Skin of body (tissue), 1 donor: ENCODE measurements at regions not wholly inside any gene's neighbourhood (a gene's known extent, or its start where the extent isn't known, plus 50 kb on each side); places are given as distances from the start of the nearest gene placed in this dataset.

Experiments used
- DNase-seq: peaks from one replicate; lab custom pipeline; 2025; lab: John Stamatoyannopoulos, UW

DNA sequence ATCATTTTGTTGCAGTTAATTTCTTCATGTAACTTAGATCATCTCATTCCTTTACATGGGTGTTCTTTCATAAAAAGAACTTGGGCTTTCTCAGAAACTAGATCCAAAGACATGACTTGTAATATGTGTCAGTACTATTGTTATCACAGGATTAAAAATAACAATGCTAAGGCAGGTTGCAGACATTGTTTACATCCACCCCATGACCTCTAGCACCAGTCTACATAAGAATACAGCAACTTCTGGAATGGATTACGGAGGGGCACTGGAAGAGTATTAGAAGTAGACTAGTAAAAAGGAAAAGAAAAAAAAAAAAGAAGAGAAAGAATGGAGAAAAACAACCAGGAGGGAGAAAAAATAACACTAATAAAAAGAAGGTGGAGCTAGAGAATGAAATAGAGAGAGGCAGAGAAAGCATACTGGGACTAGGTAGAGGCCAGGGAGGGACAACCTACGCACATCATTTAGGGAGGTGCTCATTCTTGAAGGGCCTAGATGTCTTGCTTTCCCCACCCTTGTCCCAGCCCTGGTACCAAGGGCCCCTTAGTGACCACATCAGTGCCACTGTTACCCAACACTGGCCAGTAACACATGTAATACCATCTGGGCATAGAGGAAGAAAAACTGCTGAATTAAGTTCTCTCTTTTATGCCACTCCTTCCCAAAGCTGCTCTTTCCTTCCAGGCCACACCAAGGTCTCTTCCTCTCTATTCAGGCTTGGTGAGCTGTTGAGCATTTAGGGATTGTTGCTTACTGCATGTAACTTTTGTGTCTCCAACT, 70.6 kb upstream of the KLF7 start:
- no peak for DNase-seq

DNA sequence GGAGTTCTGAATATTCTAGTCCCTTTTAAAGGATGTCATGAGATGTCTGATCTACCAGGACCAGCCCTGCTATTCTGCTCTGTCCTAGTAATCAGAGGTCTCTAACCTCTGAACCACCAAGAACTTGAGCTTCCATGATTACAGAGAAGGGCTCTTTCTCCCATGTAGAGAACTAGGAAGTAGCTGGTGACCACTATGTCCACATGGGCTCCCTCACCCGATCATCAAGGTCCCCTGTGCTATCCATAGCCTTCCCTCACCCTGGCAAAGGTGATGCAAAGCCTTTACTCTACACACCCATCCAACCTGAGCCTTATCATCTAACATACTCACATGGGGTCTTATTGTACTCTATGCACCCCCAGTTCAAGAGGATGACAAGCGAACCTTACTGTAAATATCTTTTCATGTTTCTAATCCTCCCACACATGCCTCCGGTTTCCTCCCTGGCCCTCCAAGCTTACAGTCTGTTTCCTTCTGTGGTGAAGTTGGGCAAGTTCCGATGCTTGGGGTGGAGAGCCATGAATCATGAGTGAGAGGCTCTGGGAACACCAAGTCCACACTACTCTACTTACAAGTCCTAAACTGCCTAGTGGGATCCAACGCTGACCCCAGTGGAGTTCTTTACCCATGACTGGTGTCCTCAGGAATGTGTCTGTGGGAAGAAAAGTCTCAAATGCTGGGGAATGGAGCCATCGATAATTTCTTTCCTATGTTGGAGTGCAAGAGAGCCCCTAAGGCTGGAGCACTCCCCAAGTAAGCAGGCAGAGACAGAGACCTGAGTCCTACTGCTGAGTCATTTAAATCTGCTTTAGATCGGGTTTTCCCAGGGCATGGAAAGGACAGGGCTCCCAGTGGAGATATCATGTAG, 73.3 kb upstream of the KLF7 start:
- DNase-seq: no peak

DNA sequence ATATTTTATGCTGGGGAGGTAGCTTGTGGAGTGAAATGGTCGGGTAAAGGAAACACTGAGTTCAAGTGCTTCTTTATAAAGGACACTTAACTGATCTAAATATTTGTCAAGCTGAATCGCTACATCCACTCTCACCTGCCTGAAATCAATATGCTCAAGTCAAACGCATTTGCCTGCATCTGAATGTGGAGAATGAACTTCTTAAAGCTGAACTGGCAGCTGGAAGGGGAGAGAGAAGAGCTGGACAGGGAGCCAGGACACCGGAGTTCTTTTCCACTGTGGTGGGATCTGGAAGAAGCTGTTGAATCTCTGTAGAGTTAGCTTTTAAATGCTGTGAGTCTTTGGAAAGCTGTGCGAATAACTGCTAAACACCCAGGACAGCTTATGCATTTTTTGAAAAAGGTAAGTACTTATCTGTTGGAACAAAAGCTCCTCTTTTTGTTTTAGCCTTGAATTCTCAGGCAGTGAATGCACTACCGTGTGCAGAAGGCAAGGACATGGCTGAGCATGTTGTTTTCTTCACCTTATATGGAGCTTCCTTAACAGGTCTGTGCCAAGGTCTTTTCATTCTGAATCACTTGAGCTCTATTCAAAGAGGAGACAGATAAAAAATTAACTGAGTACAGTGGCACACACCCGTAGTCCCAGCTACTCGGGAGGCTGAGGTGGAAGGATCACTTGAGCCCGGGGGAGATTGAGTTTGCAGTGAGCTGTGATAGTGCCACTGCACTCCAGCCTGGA, 74.2 kb upstream of the KLF7 start:
- no peak for DNase-seq

DNA sequence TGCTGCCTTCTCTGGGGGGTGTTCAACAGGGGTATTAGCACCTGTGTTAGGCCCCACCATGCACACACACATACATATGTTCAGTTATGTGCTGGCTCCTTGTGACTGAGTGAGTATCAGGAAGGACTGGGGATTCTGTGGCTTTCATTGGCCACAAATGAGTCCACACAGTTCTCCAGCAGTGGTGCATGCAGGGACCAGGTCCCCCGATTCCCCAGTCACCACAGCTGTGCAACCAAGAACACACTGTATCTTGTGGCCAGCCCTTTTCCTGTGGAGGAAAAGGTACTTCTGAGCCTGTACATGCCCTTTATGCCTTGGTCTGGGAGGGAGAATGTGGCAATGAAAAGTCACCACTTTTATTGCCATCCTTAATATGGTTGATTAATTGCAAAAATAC, 74.9 kb upstream of the KLF7 start:
- no peak for DNase-seq

DNA sequence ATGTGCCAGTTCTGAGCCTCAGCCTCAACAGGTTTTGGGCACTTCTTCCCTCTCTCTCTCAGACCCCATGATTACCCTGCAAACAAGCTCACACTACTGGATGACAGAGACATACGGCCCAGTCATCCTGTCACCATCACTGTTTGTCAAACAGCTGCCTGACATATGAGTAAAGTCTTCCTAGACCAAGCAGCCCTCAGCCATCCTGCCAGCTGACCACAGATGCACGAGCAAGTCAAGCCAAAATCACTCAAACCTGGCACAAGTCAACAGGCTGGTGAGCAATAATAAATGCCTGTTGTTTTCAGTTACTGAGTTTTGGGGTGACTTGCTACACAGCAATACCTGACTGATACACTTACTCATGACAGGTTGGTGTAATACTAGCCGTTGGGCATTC, 75.5 kb upstream of the KLF7 start:
- no peak for DNase-seq

DNA sequence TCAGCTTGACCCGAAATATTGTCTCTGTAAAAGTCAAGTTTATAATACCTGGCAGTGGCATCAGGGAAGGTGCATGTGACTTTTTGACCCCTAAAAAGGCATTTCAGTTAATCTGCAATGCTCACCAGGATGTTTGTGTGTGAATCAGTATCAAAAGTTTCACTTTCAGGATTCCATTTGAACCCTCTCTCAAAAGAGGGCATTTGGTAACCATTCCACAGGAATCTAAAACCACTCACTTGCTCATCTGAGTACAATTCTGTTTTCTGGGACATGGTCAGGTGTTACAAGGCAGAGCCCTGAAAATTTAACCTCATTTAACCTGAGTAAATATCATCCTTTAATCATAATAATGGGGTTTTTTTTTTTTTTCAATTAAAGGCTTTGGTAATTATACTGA, 77.9 kb upstream of the KLF7 start:
- DNase-seq: no peak

DNA sequence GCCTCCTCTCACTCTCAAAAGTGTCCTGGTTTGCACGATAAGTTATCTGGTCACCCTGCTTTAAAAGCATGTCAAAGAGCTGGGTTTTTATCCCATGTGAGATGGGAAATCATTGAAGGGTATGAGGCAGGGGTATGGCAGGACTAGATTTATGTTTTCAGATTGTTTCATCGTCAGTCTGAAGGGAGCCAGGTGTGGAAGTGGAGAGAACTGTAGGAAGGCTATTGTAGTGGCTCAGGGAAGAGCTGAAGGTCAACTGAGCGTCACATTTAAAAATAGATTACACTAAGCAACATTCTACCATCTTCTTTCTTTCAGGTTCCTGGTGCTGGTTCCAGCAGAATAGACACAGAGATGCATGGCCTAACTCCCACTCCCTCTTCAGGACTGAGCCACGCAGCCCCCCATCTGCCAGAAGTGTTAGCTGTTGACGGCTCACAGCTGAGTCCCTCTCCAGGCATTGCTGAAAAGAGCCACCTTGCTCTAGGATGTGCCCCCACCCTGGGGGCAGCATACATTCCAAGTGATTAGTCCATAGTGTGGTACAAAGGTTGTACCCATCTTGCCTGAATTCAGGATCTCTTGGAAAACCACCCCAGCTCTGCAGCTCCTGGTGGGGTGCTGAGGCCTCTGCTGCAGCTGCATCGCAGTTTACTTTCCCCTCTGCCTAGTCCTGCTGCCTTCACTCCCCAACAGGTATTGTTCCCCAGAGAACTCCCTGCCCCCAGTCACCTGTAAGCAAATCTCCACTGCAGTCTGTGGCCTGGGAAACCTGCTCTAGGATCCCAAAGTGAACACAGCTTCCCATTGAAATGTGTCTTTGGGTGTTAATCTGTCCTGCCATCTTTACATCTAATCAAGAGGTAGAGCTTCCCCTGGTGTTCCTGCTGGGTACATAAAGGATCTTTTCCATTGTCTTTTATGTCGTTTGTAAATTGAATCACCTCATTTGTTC, 79.5 kb upstream of the KLF7 start:
- no peak for DNase-seq

DNA sequence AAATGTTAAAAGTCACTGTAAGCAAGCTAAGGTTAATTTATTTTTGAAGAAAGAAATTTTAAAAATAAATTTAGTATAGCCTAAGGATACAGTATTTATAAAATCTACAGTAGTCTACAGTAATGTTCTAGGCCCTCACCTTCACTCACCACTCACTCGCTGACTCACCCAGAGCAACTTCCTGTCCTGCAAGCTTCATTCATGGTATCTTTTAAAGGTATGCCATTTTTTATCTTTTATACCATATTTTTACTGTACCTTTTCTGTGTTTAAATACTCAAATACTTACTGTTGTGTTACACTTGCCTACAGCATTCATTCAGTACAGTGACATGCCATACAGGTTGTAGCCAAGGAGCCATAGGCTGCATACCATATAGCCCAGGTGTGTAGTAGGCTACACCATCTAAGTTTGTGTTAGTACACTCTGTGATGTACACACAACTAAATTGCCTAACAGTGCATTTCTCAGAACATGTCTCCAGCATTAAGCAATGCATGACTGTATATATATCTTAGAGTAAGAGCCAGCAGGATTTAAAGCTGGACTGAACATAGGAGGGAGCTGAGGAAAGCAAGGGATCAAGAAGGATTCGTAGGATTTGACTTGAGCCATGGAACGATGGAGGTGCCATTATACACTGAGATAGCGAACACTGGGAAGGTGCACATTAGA, 83.1 kb upstream of the KLF7 start:
- DNase-seq: no peak

DNA sequence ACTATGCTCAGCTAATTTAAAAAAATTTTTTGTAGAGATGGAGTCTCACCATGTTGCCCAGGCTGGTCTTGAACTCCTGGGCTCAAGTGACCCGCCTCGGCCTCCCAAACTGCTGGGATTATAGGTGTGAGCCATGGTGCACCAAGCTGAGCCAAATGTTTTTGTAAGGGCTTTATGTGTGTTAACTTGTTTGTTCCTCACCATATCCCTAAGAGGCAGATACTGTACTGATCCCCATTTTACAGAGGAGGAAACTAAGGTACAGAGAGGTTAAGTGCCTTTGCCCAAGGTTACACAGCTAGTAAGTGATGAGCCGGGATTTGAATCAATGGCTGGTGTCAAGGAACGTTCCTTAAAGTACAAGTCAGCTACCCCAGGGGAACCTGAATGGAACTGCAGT, 85.3 kb upstream of the KLF7 start:
- no peak for DNase-seq

DNA sequence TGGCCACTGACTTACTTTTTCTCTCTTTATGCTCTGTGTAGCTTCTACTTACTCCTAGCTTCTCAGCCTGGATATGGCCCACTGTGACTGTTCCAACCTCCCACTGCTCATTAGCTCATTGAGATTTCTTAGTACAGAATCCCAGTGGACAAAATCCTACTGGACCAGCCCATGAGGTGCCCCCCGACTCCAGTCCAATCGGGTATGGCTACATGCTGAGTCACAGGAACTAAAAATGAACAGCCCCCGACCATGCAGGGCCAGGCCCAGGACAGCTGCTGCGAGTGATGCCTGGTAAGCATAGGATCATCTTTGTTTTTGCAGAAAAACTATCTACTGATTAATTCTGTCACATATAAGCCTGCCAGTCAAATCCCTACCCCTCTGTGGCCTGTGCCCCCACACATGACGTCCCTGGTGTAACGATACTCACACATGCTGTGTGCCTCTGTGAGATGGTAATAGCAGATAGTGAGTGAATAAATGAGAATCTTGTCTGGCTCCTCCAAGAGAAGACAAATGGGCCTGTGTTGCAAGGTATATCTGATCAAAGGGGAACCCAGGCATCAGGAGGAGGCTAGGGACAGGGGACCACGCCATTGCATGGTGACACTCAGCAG, 85.9 kb upstream of the KLF7 start:
- no peak for DNase-seq

DNA sequence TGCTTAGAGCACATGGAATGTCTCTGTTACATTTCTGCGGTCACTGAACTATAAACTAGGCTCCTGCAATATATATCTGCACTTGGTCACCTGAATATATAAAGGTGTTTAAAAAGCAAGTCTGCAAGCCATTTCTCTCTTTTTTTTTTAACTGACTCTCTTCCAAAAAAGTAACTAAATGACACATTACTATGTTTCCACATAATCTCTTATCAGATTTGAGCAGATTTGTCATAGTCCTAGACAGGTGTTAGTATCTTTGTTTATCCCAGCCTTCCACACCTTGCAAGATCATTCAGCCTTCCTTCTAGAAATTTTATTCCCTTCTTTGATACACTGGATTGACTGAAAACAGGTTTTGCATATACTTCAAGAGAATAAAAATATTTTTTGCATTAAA, 86.7 kb upstream of the KLF7 start:
- DNase-seq: no peak

DNA sequence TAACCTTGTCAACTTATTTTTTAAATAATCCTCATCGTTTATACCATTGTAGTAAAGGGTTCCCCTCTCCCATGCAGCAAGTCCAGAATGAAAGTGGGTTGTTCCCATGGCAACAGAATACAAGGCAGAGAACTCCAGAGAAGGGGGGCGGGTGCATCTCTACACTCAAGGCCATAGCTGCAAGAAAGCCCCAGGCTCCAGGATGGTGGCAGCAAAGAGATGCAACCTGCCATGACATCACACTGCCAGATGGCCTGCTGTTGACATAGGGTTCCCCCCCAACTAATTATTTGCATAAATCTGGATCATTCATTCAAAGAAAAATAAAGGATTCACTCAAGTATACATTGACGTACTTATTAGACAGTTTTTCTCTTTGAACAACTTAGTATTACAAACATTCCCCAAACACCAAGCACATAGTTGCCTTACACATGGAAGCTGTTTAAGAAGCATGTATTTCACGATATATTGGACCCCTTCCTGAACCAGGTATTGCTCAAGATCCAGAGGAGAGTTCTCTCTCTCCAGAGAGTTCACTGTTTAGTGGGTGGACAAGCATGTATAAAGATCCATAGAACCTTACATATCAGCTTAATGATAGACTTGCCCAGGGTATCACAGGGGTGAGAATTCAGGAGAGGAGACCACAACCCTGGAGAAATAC, 87.4 kb upstream of the KLF7 start:
- DNase-seq: no peak

DNA sequence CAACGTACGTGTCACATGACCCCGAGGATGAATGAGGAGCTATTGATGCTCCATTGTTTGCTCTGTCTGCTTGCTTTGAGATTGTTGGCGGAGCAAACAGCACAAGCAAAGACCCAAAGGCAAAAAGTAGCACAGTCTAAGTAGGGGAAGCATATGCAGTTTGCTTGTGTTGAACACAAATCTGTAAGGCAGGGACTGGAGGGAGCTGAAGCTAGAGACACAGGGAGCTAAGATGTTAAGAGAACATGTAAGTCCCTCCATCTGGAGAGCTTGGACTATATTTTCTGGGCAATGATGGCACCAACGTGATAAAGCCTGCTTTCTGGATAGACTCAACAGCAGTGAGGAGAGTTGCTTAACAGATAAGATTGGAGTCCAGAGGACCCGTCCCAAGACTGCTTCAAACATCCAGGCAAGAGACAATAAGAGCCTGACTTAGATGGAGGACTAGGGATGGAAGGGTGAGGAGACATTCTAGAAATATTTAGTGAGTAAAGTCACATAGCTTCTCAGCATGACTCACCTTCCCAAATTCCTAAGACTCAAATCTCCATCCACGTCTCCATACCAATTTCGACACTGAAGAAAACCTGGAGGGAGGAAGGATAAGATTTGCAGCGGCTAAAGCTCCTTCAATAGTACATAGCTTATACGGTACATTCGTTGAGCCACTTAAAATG, 88.1 kb upstream of the KLF7 start:
- no peak for DNase-seq

DNA sequence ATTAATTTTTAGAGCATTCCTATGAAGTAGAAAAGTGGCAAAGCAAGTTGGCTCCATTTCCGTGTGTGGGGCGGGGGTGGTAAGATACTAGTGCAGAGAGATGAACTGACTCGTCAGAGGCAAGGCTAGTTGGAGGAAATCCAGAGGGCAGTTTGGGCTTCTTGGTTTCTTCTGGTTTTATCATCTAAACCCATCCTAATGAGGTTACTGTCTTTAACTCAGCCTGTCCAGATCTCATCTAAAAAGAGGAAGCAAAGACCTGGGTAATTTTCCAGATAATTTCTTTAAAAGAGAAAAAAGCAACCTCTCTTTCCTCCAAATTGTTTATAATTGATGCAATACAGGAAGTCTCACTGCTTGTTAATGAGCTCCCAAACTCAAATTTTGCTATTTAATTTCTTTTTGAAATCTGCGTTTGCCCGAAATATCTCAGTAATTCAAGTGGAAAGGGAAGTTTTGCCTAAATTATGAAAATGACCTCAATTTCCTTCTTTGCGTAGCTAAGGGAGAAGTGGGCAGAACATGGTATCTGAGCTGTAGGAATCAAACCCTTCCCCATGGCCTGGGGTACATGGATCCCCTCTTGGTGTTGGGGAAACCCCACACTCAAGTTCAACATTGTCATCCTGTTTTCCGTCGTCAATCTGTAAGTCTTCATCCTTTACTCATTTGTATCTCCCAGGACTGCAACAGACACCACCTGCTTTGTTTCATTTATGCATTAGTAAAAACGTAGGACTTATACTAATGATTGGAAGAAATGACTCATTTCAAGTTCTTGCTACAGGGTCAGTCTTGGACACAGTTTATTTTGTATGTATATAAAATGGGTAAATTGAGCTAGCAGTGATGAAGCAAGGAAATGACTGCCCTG, 89.1 kb upstream of the KLF7 start:
- no peak for DNase-seq

DNA sequence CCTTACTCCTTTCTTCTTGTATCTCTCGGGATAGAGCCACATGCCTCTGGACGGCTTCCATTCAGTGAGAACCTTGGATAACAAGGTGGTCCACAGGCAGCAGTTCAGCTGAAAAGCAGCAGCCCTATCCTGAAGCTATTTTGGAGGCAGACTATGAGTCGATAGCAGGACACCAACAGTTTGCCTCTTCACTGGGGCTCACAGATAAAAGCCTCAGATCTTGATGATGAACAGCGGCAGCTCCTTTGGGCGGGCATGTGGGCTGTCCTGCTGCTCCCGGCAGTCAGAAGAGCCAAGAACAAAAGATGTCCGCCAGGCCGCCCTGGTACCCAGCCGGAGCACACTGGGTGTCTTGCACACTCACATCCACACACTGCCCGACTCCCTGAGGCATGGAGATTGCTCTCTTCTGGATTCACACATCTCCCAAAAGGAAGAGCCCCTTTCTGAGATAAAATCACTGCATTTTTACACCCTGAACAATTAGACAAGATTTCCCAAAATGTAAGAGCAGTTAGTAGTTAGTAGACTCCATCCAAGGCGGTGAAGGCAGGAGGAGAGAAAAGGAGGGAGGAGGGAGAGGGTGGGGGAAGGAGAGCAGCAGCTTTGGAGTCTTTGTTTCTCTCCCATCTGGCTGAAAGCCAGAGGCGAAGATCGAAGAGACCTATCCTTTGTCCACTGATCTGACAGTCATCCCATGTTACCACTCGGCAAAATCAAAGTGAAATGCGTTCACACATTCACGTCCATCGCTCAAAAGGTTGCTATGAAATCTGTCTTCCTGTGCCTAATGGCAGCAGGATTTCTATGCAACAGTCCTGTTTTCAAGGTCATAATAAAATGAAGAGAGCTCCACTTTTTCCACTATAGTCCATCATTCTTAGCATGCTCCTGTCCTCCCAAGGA, 90.1 kb upstream of the KLF7 start:
- no peak for DNase-seq

DNA sequence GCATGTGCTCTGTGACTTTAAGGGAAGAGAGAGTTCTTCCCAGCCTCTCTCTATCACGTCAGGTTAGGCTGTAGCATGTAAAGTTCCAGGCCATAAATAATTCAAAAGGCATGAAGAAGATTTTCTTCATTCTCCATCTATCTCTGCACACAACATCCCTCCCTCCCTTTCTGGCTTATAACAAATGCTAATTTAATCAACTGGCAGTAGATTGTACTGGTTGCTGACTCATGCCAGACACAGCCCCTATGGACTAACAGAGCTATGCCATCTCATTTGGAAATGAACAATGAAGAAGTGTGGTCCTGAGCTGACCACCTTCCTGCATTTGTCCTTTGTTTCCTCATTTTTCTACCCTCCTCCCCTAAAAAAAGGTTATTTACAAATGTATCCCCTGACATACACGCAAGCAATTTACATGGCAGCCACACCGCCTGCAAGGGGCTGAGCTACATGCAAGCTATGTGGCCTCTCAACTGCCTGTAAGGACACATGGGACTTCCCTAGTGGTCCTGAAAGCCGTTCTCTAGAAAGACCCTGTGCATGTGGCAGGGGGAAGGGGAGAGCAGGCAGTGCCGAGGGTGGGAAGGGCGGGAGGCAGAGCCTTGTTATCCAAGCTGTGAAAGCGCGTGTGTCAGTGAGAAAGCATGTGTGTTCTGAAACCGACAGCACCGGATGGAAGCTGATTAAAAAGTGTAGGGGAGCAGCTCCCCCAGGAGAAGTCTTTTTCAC, 90.9 kb upstream of the KLF7 start:
- DNase-seq: no peak
